Urothelium cell line (cell line): ENCODE measurements at regions not wholly inside any gene's neighbourhood (a gene's known extent, or its start where the extent isn't known, plus 50 kb on each side); places are given as distances from the start of the nearest gene placed in this dataset.
A peak's percentile ranks its signal among the peaks of the same experiment; 100 is the strongest.
"Not testable (repeated sequence)": the region's sequence is repeated elsewhere in the genome, so short reads cannot be mapped to it uniquely, and the experiment has no call there.

Source experiments
- DNase-seq: peaks from one replicate; pipeline ENCODE4 v3.0.0; 2011; ENCODE audit warnings: low spot score, mixed read lengths
- FAIRE-seq: peaks from 2 replicates; lab custom pipeline; 2011; peaks lifted over from hg19 to GRCh38; lab: Jason Lieb, UNC

DNA sequence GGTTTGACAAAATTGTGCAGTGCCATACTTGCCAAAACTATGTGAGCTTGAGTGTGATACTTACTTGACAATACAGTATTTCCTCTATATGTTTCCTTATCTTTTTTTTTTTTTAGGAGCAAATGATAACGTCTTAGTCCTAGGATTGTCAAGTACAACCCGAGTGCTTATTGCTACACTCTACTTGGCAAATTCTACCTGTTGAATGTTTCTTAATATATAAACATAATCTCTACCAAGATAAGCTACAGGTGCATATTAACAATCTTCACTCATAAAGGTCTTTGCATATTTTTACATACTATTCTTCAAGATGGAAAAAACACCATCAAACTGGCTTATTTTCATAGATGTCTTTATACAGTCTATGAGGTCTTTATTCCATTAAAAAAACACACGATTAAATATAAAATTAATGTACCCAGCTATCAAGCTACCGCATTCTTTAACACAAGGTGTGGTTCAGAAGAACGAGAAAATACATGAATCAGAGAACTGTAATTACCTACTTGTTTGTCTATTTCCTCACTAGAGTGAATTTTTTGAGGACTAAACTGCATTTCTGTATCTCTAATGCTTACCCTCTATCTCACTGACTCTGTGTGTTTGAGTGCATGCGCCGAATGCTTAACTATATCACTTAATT lies 76.1 kb upstream of the PDSS1 start:
- DNase-seq (no peak), FAIRE-seq (no peak)

DNA sequence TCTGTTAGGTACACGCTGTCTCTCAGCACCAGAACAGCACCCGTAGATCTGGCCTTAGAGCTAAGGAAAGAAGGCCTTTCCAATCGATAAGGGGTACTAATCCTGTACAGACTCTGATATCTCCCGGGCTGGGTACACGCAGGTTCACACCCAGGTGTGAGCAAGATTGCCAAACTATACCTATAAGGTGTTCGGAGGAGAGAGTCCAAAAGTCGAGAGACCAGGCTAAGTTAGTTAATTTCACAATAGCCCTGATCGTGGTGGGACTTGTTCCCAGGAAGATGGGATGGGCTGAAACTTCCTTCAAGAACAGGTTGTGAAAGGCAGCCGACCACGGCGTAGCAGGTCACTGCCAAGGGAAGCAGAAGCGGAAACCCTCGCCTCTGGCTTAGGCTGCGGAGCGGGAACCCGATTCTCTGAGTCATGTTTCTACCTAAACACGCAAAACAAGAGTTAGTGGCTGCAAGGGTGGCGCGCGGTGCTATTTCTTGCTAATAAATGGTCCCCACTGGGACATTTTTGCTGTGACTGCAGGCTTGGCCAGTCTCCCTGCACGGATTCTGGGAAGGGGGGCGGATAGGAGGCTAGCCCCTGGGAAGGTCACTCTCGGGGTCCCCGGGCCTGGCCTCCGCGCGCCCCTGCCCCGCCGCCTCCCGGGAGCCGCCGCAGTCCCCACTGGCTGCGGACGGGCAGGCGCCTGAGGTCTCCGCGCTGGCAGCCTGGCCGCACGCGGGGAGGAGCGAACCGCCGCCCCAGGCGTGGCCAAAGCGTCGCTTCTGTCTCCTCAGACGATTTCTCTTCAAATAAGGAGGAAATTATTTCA lies 75.4 kb upstream of the PDSS1 start:
- FAIRE-seq = no peak
- DNase-seq = peak; percentile 63

DNA sequence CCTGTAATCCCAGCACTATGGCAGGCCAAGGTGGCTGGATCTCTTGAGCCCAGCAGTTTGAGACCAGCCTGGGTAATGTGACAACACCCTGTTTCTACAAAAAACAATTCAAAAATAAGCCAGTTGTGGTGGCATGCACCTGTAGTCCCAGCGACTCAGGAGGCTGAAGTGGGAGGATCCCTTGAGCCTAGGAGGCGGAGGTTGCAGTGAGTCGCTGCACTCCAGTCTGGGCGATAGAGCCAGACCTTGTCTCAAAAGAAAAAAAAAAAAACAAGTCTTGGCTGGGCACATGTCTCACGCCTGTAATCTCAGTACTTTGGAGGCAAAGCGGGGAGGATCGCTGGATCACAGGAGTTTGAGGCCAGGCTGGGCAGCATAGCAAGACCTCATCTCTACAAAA lies 74.6 kb upstream of the PDSS1 start:
- DNase-seq = no peak
- peak; percentile 44 for FAIRE-seq

DNA sequence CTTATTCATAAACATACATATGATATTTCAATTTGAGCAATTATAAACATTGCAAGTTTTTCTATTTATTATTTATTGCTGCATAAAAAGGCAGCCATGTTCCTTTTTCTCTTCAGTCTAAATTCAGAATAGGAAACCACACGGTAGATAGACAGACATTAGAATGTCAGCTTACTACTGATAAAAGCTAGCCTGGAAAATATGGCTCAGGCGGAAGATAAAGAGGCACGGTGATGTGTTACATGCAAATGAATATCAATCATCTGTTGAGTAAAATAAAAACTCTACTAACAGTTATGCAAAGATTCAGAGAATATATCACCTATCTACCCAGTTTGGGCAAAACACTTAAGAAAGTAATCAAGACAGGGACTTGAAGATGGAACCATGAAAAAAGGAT lies 73.5 kb upstream of the PDSS1 start:
- FAIRE-seq (no peak), DNase-seq (no peak)

DNA sequence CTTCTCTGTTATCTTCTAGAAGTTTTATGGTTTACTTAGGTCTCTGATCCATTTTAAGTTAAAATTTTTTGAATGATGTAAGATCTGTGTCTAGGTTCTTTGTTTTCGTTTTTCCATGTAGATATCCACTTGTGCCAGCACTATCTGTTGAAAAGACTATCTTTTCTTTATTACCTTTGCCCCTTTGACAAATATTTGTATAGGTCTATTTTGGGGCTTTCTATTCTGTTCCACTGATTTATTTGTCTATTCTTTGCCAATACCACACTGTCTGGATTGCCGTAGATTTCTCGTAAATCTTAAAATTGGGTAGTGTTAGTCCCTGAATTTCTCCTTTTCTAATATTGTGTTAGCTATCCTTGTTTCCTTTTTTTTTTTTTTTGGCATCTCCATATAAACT lies 71.4 kb upstream of the PDSS1 start:
- DNase-seq (no peak), FAIRE-seq (no peak)

DNA sequence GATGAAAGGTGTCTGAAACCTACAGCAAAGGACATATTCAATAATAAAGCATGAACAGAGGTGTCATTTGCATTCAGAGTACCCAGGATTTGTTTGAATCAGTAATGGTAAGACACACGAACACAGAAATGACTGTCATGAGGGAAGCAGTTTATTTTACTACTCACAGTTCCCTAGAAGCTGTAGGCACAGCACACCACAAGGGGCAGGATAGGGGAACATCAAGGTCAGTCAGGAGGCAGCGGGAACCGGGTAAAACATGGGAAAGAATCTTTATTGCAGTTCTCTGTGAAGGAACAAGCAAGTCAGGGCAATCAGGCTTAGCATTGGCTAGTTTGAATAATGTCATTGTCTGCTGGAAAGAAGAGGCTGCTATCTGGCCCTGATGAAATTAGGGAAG lies 70.2 kb upstream of the PDSS1 start:
- FAIRE-seq = peak; percentile 62

DNA sequence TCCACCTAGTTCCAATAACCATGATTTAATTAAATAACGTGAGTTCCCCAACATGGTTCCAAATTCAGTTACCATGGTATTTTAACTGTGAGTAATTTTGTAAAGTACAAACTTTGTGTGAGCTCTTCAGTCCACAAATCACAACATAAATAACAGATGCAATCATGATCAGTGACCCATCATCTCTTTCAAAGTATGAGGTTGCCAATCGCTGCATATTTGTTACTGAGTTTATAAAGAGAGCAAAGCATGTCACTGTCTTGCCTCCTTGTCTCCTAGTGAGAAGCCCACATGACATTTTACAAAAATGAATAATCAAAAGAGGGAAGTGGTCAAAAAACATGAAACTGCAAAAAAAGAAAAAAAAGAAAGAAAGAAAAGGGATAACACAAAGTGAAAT lies 69.1 kb upstream of the PDSS1 start:
- peak; percentile 44 for FAIRE-seq
- no peak for DNase-seq

More for the DNA sequence above, 70.2 kb upstream of the PDSS1 start:
- peak; percentile 14 for DNase-seq

DNA sequence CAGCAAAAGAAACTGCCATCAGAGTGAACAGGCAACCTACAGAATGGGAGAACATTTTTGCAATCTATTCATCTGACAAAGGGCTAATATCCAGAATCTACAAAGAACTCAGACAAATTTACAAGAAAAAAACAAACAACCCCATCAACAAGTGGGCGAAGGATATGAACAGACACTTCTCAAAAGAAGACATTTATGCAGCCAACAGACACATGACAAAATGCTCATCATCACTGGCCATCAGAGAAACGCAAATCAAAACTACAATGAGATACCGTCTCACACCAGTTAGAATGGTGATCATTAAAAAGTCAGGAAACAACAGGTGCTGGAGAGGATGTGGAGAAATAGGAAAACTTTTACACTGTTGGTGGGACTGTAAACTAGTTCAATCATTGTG lies 65.3 kb upstream of the PDSS1 start:
- DNase-seq, FAIRE-seq: not testable (repeated sequence)

DNA sequence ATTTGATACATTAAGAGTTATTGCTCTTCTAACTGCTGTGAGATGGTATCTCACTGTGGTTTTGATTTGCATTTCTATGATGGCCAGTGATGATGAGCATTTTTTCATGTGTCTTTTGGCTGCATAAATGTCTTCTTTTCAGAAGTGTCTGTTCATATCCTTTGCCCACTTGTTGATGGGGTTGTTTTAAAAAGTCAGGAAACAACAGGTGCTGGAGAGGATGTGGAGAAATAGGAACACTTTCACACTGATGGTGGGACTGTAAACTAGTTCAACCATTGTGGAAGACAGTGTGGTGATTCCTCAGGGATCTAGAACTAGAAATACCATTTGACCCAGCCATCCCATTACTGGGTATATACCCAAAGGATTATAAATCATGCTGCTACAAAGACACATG lies 63.4 kb upstream of the PDSS1 start:
- DNase-seq, FAIRE-seq: not testable (repeated sequence)

DNA sequence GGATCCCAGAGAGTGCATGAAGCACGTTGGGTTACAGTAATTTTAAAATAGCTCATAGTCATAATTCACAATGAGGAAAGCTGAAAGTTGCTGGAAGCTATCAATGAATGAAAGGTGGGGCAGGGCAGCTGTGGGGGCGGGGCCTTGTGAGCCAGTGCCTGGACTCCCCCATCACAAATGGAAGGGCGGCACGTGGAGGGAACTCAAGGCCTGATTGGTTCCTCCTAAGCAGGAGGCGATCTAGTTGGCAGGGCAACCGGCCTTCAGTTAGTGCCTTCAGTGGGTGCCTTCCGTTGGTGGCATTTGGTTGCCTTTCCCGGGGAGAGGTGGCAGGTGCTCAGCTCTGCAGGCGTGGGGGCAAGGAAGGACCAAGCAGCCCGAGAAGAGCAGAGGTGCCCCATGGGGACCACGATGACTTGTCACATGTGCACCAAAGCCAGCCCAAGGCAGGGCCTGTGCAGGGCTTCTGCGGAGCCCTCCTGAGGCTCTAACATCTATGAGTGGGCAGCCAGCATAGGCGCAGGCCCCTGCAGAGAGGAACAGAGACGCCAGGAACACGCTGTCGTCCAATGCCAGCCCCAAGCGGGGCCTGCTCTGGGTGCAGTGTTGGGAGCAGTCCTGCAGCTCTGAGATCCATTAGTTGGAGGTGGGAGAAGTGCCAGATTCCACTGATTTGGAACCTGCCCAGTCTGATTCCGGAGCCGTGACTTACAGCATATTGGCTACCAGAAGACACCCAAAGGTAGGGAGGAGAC lies 59.8 kb upstream of the PDSS1 start:
- no peak for DNase-seq
- no peak for FAIRE-seq

DNA sequence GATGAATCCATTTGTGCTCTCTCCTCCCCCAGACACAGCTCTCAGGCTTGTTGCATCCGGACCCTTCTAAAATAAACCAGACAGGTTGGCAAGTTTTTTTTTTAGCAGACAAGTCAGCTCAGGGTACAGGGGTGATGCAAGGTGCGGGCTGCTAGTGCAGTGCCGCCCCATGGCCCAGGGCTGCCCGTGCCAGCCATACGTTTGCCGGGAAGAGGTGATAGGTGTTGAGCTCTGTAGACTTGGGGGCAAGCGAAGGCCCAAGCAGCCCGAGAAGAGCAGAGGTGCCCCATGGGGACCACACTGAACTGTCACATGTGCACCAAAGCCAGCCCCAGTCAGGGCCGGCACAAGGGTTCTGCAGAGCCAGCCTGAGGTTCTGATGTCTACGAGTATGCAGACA lies 57.1 kb upstream of the PDSS1 start:
- no peak for FAIRE-seq

DNA sequence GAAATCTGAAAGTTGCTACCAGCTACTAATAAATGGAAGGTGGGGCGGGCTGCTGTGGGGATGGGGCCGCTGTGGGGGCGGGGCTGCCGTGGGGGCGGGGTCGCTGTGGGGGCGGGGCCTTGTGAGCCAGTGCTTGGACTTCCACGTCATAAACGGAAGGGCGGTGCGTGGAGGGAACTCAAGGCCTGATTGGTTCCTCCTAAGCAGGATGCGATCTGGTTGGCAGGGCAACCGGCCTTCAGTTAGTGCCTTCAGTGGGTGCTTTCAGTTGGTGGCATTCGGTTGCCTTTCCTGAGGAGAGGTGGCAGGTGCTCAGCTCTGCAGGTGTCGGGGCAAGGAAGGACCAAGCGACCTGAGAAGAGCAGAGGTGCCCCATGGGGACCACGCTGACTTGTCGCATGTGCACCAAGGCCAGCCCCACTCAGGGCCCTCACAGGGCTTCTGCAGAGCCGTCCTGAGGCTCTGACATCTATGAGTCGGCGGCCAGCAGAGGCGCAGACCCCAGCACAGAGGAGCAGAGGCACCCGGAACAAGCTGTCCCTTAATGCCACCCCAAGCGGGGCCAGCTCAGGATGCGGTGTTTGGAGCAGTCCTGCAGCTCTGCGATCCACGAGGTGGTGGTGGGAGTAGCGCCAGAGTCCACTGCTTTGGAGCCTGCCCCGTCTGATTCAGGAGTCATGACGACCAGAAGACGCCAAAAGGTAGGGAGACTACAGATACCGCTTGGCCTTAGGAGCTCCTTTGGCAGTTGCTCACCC lies 54.4 kb upstream of the PDSS1 start:
- FAIRE-seq (no peak), DNase-seq (no peak)

More for the DNA sequence above, 57.1 kb upstream of the PDSS1 start:
- DNase-seq = no peak

DNA sequence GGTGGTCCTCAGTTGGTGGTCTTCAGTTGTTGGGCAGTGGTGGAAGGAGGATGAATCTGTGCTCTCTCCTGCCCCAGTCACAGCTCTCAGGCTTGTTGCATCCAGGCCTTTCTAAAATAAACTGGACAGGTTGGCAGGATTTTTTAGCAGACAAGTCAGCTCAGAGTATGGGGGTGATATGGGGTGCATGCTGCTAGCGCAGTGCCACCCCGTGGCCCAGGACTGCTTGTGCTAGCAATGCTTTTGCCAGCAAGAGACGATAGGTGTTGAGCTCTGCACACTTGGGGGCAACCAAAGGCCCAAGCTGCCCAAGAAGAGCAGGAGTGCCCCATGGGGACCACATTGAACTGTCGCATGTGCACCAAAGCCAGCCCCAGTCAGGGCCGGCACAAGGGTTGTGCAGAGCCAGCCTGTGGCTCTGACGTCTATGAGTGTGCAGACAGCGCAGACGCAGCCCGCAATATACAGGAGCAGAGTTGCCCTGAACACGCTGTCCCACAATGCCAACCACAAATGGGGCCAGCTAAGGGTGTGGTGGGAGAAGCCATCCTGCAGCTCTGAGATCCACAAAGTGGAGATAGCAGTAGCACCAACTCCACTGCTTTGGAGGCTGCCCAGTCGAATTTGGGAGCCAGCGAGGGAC lies 49.8 kb upstream of the PDSS1 start:
- no peak for FAIRE-seq

More for the DNA sequence above, 49.8 kb upstream of the PDSS1 start:
- no peak for DNase-seq
